Brain microvascular endothelial cell (primary cell): ENCODE measurements at regions not wholly inside any gene's neighbourhood (a gene's known extent, or its start where the extent isn't known, plus 50 kb on each side); places are given as distances from the start of the nearest gene placed in this dataset.

Experiments
- DNase-seq: peaks from one replicate; pipeline ENCODE4 v3.0.0-alpha.2; 2020
- H3K27ac ChIP-seq: fragments of 250-450 bp; sonication (Bioruptor Pico); 2 replicates; pipeline ENCODE4 v1.5.1; 2020; ENCODE audit warnings: mild to moderate bottlenecking, moderate library complexity
- H3K27me3 ChIP-seq: fragments of 250-450 bp; sonication (Bioruptor Pico); replicated peaks from 2 replicates; pipeline ENCODE4 v1.5.1; 2020; ENCODE audit warnings: mild to moderate bottlenecking
- H3K36me3 ChIP-seq: fragments of 250-450 bp; sonication (Bioruptor Pico); replicated peaks from 2 replicates; pipeline ENCODE4 v1.5.1; 2020; ENCODE audit warnings: mild to moderate bottlenecking
- H3K4me3 ChIP-seq: 2 replicates; pipeline ENCODE4 v1.5.1; 2011; ENCODE audit warnings: low read depth, mild to moderate bottlenecking, control low read depth, low read length, moderate library complexity
- CTCF ChIP-seq: IDR thresholded peaks from 2 replicates; pipeline ENCODE4 v1.5.1; 2011; ENCODE audit warnings: low read depth, mild to moderate bottlenecking, moderate library complexity, low read length, control low read depth, inconsistent platforms; ENCODE audit errors: missing control alignments
- in situ Hi-C: cut with HindIII; loops from 2 replicates; pipeline ENCODE4 v1.10.0; 2017; ENCODE audit warnings: low sequenced_read_pairs, low pct_ligation_motif_present

GRCh38 chr15:46576646-46577395 lies 942.0 kb downstream of the SQOR start:
- H3K36me3 ChIP-seq = no peaks in the 10 kb centered on the region
- no peak for DNase-seq
- in situ Hi-C loops = no loop called here
- no peak overlapping the region for H3K27ac ChIP-seq
- TF ChIP-seq CTCF = no peak
- no peaks in the 10 kb centered on the region for H3K27me3 ChIP-seq
- no peak overlapping the region for H3K4me3 ChIP-seq

GRCh38 chr15:46577767-46578166 lies 942.9 kb downstream of the SQOR start:
- in situ Hi-C loops = no loop called here
- Histone ChIP-seq H3K36me3 (no peaks in the 10 kb centered on the region), H3K27ac (no peak overlapping the region), H3K27me3 (no peaks in the 10 kb centered on the region), H3K4me3 (no peak overlapping the region)
- no peak for DNase-seq
- TF ChIP-seq CTCF = no peak

GRCh38 chr15:46580487-46580886 lies 945.7 kb downstream of the SQOR start:
- in situ Hi-C loops = no loop called here
- TF ChIP-seq CTCF = no peak
- no peak overlapping the region for H3K27ac ChIP-seq
- no peaks in the 10 kb centered on the region for H3K36me3 ChIP-seq
- no peak overlapping the region for H3K4me3 ChIP-seq
- H3K27me3 ChIP-seq = no peaks in the 10 kb centered on the region
- no peak for DNase-seq

- H3K27ac ChIP-seq = no peak overlapping the region
These were observed 946.1 kb downstream of the SQOR start for GRCh38 chr15:46580924-46581323.

GRCh38 chr15:46589088-46589487 lies 954.3 kb downstream of the SQOR start:
- TF ChIP-seq CTCF = no peak
- no peaks in the 10 kb centered on the region for H3K27me3 ChIP-seq
- H3K4me3 ChIP-seq = no peak overlapping the region
- in situ Hi-C loops = no loop called here
- DNase-seq = no peak
- H3K36me3 ChIP-seq = no peaks in the 10 kb centered on the region
- H3K27ac ChIP-seq = no peak overlapping the region

More at GRCh38 chr15:46580924-46581323, 946.1 kb downstream of the SQOR start:
- Histone ChIP-seq H3K4me3 (no peak overlapping the region), H3K27me3 (no peaks in the 10 kb centered on the region), H3K36me3 (no peaks in the 10 kb centered on the region)
- TF ChIP-seq CTCF = no peak
- no peak for DNase-seq
- in situ Hi-C loops = no loop called here

- Histone ChIP-seq H3K36me3 (no peaks in the 10 kb centered on the region), H3K27ac (no peak overlapping the region), H3K27me3 (no peaks in the 10 kb centered on the region), H3K4me3 (no peak overlapping the region)
- in situ Hi-C loops = no loop called here
- TF ChIP-seq CTCF = no peak
- DNase-seq = no peak
These were observed 956.6 kb downstream of the SQOR start for GRCh38 chr15:46591462-46591861.
